GM23338 (cell line): ENCODE measurements at regions not wholly inside any gene's neighbourhood (a gene's known extent, or its start where the extent isn't known, plus 50 kb on each side); places are given as distances from the start of the nearest gene placed in this dataset.

Experiments used
- ATAC-seq: fragments of 200-7000 bp; cut with Tn5 transposase; 3 replicates; pipeline ENCODE4 v1.9.1; 2020
- DNase-seq: peaks from one replicate; pipeline ENCODE4 v3.0.0-alpha.2; 2015; ENCODE audit warnings: low spot score
- H2AFZ ChIP-seq: fragments of 200-600 bp; sonication (generic); 2 replicates; pipeline ENCODE4 v1.8.0; 2016; ENCODE audit warnings: antibody characterized with exemption, mild to moderate bottlenecking, moderate library complexity
- H3F3A ChIP-seq: fragments of 200-600 bp; sonication (generic); replicated peaks from 2 replicates; pipeline ENCODE4 v1.8.0; 2017; ENCODE audit warnings: antibody characterized with exemption, mixed run types, low read depth
- H3K27ac ChIP-seq: fragments of 200-600 bp; sonication (generic); 2 replicates; pipeline ENCODE4 v1.6.1; 2016; ENCODE audit warnings: low read depth
- H3K27me3 ChIP-seq: fragments of 200-600 bp; sonication (generic); 2 replicates; pipeline ENCODE4 v1.8.0; 2016; ENCODE audit warnings: mild to moderate bottlenecking, mixed run types, moderate library complexity; ENCODE audit not compliant: insufficient read depth
- H3K36me3 ChIP-seq: fragments of 200-600 bp; sonication (generic); 2 replicates; pipeline ENCODE4 v1.8.0; 2016; ENCODE audit warnings: mild to moderate bottlenecking; ENCODE audit not compliant: insufficient read depth
- H3K4me1 ChIP-seq: fragments of 200-600 bp; sonication (generic); 2 replicates; pipeline ENCODE4 v1.8.0; 2016; ENCODE audit warnings: mild to moderate bottlenecking, moderate library complexity; ENCODE audit not compliant: insufficient read depth
- H3K4me2 ChIP-seq: fragments of 200-600 bp; sonication (generic); 2 replicates; pipeline ENCODE4 v1.7.1; 2017; ENCODE audit warnings: mixed run types
- H3K4me3 ChIP-seq: fragments of 200-600 bp; sonication (generic); 2 replicates; pipeline ENCODE4 v1.6.1; 2016; ENCODE audit warnings: mixed run types
- H3K79me2 ChIP-seq: fragments of 200-600 bp; sonication (generic); replicated peaks from 2 replicates; pipeline ENCODE4 v1.8.0; 2017; ENCODE audit warnings: mild to moderate bottlenecking; ENCODE audit not compliant: insufficient read depth
- H3K9me2 ChIP-seq: fragments of 200-600 bp; sonication (generic); 2 replicates; pipeline ENCODE4 v1.8.0; 2017; ENCODE audit not compliant: insufficient read depth
- H4K20me1 ChIP-seq: fragments of 200-600 bp; sonication (generic); replicated peaks from 2 replicates; pipeline ENCODE4 v1.8.0; 2017; ENCODE audit warnings: mild to moderate bottlenecking; ENCODE audit not compliant: insufficient read depth
- H3K27ac Mint-ChIP-seq: 2 replicates; pipeline ENCODE4 v1.8.0; 2020; ENCODE audit warnings: inconsistent platforms, mild to moderate bottlenecking, moderate library complexity, mixed read lengths
- H3K27me3 Mint-ChIP-seq: 3 replicates; pipeline ENCODE4 v1.8.0; 2022; ENCODE audit warnings: low read depth, mild to moderate bottlenecking, moderate library complexity, mixed read lengths, inconsistent platforms; ENCODE audit not compliant: insufficient read depth, poor library complexity
- H3K36me3 Mint-ChIP-seq: 3 replicates; pipeline ENCODE4 v1.8.0; 2021; ENCODE audit warnings: low read depth, mild to moderate bottlenecking, inconsistent platforms, moderate library complexity, mixed read lengths
- H3K4me1 Mint-ChIP-seq: 3 replicates; pipeline ENCODE4 v1.8.0; 2020; ENCODE audit warnings: mild to moderate bottlenecking, inconsistent platforms, mixed read lengths
- H3K4me3 Mint-ChIP-seq: 3 replicates; pipeline ENCODE4 v1.8.0; 2021; ENCODE audit warnings: moderate library complexity, mild to moderate bottlenecking, inconsistent platforms, mixed read lengths
- H3K9me3 Mint-ChIP-seq: 3 replicates; pipeline ENCODE4 v1.8.0; 2020; ENCODE audit warnings: moderate library complexity, mild to moderate bottlenecking, inconsistent platforms, mixed read lengths
- CREB1 ChIP-seq: fragments of 250-450 bp; sonication (Bioruptor Pico); IDR thresholded peaks from 2 replicates; pipeline ENCODE4 v1.5.0; 2020; ENCODE audit warnings: low read depth, mild to moderate bottlenecking, moderate library complexity
- CTCF ChIP-seq, 2 experiments: fragments of 200-600 bp in 1 of 2; sonication (generic) in 1 of 2; conservative IDR thresholded peaks; 2 replicates each; pipeline versions ENCODE4 v1.5.1 to v1.6.1; 2016 to 2017; ENCODE audit warnings: antibody characterized with exemption in 2 of 2, low read depth in 2 of 2, mild to moderate bottlenecking in 2 of 2, moderate library complexity in 1 of 2
- ETS1 ChIP-seq: IDR thresholded peaks from 2 replicates; pipeline ENCODE4 v1.6.1; 2016; ENCODE audit warnings: antibody characterized with exemption
- EZH2 ChIP-seq: fragments of 200-600 bp; sonication (generic); IDR thresholded peaks from one replicate; pipeline ENCODE4 v1.8.0; 2017; ENCODE audit warnings: antibody characterized with exemption, mild to moderate bottlenecking, low read depth; ENCODE audit not compliant: unreplicated experiment
- EZH2phosphoT487 ChIP-seq: fragments of 200-600 bp; sonication (generic); IDR thresholded peaks from one replicate; pipeline ENCODE4 v1.8.1; 2018; ENCODE audit warnings: antibody characterized with exemption; ENCODE audit not compliant: unreplicated experiment
- STAT1 ChIP-seq: IDR thresholded peaks from one replicate; pipeline ENCODE4 v1.6.1; 2016; ENCODE audit warnings: antibody characterized with exemption; ENCODE audit not compliant: unreplicated experiment
- ZNF462 ChIP-seq: fragments of 250-450 bp; sonication (Bioruptor Pico); IDR thresholded peaks from 2 replicates; pipeline ENCODE4 v1.5.0; 2020; ENCODE audit warnings: mild to moderate bottlenecking, moderate library complexity

- Histone ChIP-seq H4K20me1 (no peaks in the 10 kb centered on the region), H3K9me2 (no peaks in the 10 kb centered on the region), H3K36me3 (no peaks in the 10 kb centered on the region), H3K27me3 (no peaks in the 10 kb centered on the region), H3K79me2 (no peaks in the 10 kb centered on the region), H3K27ac (no peak overlapping the region), H3K4me1 (no peaks in the 10 kb centered on the region), H3F3A (no peaks in the 10 kb centered on the region), H2AFZ (no peak overlapping the region), H3K4me2 (no peak overlapping the region), H3K4me3 (no peak overlapping the region)
- no peak for ATAC-seq
- no peak for TF ChIP-seq CTCF (conservative IDR thresholded peaks at IDR 0.05; ENCODE audit: low read depth in 2 of 2)
- no peak for TF ChIP-seq CREB1 (CRISPR knock-in tag)
- TF ChIP-seq ETS1: no peak
- no peak for TF ChIP-seq STAT1
- no peak for TF ChIP-seq ZNF462 (CRISPR knock-in tag)
- TF ChIP-seq EZH2: no peak
- TF ChIP-seq EZH2phosphoT487: no peak
- Mint-ChIP-seq H3K36me3 (peaks cover 8% of the 10 kb centered on the region; the same call in 2 of the 3 replicates), H3K4me1 (no peaks in the 10 kb centered on the region), H3K27ac (no peak overlapping the region), H3K27me3 (peaks cover 2% of the 10 kb centered on the region), H3K4me3 (no peak overlapping the region), H3K9me3 (peaks cover 11% of the 10 kb centered on the region; the same call in 2 of the 3 replicates)
- no peak for DNase-seq
These were observed 150.9 kb upstream of the UBE2E2 start for GRCh38 chr3:23052208-23052607.
